Glomerular endothelial cell (primary cell): ENCODE measurements at regions not wholly inside any gene's neighbourhood (a gene's known extent, or its start where the extent isn't known, plus 50 kb on each side); places are given as distances from the start of the nearest gene placed in this dataset.
"Not testable (repeated sequence)": the region's sequence is repeated elsewhere in the genome, so short reads cannot be mapped to it uniquely, and the experiment has no call there.

Experiments used
- DNase-seq: peaks from one replicate; pipeline ENCODE4 v3.0.0-alpha.2; 2011; ENCODE audit warnings: low read depth, low spot score; ENCODE audit errors: extremely low read depth

DNA sequence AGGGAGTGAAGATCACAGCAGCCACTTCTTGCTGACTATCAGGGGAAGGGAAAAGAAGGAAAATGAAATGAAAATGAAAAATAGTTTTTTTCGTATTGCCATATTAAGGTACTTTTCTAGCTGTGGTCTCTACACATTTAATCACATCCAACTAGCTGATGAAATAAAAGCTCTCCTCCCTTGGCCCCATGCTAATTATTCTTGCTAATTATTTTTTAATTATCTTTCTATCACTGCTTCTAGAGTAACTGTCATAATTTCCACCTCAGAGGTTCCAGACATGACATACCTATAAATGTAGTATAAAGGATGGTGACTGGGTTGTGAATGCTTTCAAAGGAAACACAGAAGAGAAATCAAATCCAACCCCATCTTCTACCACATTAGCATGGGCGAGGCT, 334.1 kb upstream of the MAN1A1 start:
- no peak for DNase-seq

DNA sequence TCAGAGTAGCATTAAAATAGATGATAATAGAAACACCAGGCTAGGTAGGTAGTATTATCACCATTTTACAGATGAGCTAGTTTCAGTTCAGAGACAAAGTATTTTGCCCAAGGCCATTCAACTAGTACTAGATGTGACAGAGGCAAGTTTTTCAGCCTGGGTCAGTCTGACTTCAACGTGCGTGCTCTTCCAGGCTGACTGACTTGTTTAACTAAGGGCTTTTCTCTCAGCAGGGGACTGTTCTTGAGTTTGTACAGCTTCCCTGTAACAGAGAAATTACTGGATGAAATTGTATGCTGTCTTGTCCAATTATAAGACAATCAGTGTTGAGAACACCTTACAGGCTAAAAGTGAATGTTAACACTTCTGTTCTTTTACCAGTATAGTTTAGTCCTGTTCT, 333.5 kb upstream of the MAN1A1 start:
- no peak for DNase-seq

DNA sequence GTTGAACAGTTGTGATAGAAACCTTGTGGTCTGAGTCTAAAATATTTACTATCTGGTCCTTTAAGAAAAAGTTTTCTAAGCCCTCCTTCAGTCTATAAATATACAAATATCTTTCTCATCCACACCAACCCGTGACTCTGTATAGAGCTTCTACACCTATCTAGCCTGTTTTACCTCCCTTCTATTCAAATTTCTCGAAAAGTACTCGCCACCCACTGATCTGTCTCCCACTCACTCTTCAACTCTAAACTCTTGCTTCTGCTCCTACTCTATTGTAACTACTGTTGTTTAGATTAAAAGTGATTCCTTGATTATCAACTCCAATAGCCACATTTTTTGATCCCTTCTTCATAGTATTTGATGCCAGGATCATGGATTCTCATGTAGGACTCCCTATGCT, 329.4 kb upstream of the MAN1A1 start:
- DNase-seq: no peak

DNA sequence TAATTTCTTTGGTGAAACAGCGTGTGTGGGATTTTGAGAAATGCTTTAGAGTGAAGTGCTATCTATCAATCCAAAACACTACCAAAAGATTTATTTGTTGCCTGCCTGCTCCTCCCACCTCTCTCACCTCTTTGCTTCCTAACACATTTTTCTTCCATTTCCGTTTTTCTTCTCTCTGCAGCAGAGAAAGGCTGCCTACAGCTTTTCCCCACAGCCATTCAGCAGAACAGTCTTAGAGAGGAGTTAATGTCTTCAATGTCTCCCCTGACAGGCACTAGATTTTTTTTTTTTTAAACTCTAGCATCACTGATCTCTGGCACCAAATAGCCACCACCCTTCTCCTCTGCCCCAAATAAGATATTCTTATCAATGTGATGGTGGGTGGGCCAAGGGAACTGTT, 327.8 kb upstream of the MAN1A1 start:
- DNase-seq: no peak

DNA sequence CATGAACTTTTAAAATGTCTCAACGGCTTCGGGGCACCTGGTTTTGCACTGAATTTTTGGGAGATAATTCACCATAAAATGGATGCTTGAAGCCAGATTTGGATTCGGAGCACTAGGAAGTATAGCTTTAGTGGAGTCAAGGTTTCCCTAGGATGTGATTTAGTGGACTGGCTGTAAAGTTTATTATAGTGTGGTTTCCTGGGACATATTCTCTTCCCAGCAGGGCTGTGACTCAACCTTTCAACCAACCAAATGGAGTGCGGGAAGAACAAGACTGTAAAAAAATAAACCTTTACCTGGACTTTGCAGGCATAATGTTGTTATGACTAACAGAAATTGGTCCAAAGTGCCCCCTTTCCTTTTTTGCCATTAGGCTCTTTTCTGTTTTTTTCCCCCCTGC, 327.4 kb upstream of the MAN1A1 start:
- no peak for DNase-seq

DNA sequence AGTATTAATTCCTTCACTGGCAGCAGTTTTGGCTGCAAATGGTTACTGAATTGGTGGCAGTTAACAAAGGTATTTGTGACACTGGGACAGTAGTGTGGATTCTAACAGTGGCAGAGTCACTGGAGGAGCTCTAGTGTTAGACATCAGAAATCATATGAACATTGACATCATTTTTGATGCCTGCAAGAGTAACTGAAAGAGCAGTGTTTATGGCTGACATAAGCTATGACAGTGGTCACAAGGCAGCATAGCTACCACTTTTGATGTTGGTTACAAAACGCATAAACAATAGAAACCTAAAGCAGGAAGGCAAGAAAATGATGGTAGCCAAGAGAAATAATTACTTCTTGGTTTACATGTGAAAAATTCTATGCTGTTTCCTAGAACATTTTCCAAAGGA, 326.7 kb upstream of the MAN1A1 start:
- no peak for DNase-seq

DNA sequence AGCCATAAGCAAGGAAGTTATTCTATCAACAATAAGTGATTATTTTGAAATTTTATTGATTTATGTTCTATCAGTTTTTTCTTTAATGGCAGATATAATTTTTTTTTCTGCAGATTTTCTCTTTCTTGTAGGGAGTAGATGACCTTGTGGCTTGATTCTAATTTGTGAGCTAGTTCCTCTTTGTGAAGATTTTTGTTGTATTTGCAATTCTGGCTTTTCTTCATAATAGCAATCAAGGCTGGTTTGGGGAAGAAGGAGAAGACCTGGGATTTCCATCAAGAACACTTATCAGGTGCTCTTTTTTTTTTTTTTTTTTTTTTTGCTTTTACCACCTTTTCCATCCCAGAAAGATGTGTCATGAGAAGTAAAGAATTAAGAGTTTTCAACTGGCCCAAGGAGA, 324.2 kb upstream of the MAN1A1 start:
- no peak for DNase-seq

DNA sequence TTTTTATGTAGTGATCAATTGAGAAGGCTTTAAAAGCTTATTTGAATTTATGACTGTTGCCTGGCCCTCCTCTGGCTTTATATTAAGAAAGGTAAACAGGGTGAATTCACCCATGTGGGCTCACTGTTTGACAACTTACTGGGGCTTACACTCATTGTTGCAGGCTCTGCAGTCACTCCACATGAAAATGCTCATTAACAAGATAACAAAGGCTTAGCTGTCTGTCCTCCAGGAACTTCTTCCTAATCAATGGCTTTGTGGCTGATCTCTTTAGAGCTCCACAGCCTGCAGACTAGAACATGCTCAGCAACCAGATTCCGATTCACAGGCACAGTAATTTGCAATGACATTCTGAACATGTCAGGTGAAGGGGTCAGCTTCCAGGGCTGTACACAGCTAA, 323.2 kb upstream of the MAN1A1 start:
- DNase-seq: no peak

DNA sequence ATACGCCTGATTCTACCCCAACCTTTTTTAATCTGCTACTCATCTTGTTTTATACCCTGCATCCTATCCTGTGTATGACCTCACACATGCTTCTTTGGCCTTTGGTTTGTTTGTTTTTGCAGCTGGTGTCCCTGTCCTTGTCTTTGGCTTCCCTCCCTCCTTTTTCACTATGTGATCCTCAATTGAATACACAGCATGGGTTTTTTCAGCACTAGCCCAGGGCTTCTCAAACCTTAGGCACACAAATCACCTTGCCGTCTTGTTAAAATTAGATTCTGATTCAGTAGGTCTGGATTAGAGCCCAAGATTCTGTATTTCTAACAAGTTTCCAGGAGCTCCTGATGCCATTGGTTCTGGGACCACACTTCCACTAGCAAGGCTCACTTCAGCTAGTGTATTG, 321.5 kb upstream of the MAN1A1 start:
- no peak for DNase-seq

DNA sequence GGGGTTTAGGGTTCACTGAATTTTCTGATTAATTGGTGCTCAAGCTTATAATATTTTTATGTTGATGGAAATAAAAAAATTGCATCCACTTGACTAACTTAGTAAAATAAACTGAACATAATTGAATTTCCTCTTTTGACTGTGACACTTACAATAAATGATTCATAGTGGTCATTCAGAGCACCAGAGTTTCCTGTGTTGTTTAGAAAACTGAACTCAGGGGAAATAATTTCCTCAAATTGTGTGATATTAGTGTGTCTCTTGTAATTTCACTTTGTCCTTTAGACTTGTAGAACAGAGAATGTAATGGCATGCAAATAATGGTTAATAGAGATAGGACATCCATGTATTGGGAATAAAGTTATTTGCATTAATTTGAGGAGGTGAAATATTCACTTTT, 319.7 kb upstream of the MAN1A1 start:
- DNase-seq: no peak

DNA sequence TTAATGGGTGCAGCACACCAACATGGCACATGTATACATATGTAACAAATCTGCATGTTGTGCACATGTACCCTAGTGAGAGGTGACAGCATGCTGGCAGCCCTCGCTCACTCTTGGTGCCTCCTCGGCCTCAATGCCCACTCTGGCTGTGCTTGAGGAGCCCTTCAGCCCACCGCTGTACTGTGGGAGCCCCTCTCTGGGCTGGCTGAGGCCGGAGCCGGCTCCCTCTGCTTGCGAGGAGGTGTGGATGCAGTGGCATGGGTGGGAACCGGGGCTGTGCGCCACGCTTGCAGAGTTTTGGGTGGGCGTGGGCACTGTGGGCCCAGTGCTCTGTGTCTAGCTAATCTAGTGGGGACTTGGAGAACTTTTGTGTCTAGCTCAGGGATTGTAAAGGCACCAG, 315.9 kb upstream of the MAN1A1 start:
- not testable (repeated sequence) for DNase-seq

DNA sequence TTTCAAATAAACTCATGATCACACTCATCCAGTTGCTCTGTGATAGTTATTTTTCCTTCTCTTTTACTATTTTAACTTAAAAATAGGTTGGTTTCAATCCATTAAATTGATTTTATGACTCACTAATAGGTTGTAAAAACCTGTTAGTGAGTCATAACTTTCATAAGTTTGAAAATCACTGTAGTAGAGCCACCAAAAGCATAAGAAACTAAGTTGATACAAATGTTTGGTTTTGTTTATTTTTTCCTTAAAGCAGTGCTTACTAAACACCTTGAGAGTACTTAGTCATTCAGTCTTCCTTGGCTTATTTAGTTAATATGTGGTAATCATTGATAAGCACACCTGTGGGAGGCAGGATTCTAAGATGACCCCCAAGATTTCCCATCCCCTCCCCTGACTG, 312.1 kb upstream of the MAN1A1 start:
- DNase-seq: no peak

DNA sequence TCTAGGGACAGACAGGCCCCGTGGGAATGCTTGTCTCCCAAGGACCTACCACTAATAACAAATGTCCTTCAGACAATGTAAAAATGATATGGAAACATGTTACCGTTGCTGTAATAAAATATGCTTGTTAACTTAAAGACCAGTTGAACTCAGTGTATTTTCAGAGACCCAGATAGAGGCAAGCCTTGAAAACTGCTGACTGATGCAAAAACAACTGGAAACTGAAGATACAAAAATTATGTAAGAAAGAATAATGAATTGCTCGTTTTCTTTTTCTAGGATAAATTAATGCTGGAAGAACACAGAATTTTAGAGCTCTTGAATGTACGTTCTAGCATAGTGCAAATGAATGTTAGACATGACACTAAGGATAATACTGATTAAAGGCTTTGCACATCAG, 311.5 kb upstream of the MAN1A1 start:
- DNase-seq: no peak

DNA sequence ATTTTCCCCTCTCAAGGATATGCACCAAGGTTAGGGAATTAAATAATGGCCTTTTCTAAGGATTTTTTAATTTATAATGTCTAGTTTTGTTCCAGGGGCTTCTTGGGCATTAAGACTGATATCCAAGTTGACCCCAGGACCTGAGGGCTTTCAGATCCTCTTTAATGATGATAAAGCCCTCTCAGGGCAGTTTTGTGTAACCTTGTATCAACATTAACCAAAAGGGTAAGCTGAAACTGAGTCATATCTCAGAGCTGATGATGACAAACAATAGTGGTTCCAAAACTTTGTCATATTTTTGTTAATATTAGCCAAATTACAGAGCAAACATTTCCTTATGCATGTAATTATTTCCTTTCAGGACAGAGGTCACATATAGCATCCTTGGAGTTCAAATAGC, 309.4 kb upstream of the MAN1A1 start:
- no peak for DNase-seq

DNA sequence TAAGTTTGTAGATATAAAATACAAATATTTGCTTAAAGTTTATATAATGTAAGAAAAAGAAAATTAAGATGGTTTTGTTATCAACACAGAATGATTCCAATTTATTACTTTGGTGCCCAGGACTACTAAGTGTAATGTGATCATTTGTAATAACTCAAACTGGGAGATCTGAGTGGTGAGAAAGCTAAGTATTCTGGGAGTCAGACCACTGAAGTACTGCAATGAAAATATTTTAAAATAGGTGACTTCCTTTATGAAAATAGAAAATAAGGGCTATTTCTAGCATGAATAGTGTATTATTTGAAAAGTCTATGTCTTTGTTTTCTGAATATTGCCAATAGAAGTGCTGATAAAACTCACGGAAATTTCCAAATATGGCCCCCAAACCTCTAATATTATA, 305.6 kb upstream of the MAN1A1 start:
- DNase-seq: no peak

DNA sequence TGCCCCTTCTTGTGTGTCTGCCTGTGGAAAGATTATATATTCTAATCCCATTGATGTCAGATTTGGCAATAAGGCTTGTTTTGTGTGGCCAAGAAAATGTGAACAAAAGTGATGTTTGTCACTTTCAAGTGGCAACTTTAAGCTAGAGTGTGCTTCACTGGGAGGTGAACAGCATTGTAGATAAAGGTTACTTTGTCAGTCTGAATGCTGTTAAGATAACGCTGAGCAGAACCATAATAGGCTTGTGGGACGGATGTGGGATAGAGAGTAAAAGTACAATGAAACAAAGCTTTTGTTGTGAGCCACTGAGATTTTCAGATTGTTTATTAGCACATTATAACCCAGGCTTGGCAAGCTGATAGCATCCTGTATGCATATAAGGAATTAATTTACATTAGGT, 303.8 kb upstream of the MAN1A1 start:
- no peak for DNase-seq

DNA sequence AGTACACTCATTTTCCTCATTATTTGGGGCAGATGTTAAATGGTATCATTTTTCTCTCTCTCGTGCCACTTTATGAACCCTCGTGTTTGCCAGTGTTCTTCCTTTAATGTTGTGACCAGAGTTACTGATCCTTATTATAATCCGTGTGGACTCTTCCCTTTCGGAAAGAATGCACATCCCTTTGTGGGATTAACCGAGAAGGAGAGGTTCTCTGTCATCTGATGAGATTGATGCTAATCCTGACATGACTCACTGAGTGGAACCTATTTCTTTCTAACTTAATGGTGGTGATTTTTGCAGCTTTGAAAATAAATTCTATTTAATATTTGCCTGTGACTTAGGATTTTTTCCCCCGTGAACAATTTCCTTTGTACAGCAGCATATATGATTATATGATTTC, 300.0 kb upstream of the MAN1A1 start:
- DNase-seq: no peak

DNA sequence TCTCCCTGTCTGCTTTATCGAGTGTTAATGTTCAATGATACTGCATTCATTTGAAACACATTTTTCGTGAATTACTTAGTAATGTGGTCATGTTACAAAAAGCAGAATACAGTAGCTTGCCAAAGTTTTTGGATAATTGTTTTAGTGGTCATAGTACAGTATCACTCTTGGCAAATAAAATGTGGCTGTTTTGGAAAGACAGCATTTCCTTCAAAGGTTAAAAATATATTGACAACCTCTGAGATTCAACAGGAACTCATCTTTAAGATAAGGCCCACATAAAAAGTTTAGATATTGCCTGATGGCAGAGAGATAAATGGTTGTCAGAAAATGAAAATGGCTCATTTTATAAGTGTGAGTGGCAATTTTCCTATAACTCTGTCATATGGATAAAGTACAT, 297.7 kb upstream of the MAN1A1 start:
- DNase-seq: no peak

DNA sequence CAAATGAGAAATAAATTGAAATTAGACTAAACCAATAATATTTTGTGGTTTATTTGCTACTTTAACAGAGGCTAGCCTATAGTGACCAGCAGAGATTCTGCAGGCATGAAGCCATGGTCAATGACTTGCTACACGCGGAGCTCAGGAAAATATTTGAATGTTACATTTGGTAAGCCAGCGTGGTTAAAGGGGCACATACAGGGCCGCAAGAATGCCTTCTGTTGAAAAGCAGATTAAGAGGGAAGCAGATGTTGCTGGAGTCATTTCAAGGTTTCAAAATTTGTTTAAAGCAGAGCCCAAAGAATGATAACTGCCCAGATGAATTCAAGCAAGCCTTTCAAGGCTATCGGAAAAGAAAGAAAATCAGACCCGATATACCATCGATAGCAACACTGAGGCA, 294.3 kb upstream of the MAN1A1 start:
- DNase-seq: no peak

DNA sequence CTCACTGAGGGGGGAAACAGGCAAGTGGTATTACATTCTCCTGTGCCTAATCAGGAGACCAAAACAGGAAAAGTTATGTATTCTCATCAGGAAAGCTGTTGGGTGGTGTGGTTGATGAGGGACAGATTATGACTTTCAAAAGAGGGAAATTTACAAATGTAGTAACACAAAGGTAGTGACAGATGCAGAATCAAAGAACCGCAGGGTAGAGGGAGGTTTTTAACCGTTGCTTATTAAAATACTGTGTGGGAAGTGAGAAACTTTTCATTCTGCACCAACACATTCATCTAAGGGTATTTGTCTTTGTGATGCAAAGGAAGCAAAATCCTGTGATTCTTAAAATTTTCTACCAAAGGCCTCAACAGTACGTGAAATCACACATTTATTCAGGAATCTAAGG, 288.2 kb upstream of the MAN1A1 start:
- DNase-seq: no peak

DNA sequence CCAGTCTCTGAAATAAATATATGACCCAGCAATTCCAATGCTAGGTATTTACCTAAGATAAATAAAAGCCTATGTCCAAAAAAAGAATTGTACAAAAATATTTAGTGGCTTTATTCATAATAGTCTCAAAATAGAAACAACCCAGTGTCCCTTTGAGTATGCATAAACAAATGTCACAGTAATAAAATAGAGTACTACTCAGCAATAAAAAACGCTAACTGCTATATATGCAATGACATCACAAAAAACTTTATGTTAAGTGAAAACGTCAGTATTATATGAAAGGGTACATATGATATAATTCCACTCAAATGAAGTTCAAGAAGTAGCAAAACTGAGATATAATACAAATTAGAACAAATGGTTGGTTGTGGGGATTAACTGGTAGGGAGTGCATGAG, 286.5 kb upstream of the MAN1A1 start:
- DNase-seq: no peak

DNA sequence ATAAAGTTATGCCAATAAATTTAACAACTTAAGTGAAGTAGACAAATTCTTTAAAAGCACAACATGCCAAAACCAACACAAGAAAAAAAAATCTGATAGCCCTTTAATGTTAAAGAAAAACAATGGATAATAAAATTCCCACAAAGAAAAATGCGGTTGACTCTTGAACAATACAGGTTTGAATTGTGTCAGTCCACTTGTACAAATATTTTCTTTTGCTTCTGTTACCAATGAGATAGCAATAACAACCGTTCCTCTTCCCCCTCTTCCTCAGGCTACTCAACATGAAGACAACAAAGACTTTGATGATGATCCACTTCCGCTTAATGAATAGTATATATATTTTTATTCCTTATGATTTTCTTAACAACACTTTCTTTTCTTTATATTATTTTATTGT, 283.9 kb upstream of the MAN1A1 start:
- DNase-seq: no peak

DNA sequence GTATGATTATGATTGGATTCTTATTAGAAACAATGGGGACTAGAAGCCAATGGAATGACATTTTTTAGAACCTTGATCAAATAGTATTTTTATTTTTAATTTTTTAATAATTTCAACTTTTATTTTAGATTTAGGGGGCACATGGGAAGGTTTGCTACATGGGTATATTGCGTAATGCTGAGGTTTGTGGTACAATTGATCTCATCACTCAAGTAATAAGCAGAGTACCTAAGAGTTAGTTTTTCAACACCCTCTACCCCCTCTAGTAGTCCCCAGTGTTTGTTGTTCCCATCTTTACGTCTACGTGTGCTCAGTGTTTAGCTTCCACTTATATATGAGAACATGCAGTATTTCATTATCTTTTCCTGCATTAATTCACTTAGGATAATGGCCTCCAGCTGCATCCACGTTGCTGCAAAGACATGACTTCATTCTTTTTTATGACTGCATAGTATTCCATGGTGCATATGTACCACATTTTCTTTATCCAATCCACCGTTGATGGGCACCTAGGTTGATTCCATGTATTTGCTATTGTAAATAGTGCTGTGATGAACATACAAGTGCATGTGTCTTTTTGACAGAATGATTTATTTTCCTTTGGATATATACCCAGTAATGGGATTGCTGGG, 281.1 kb upstream of the MAN1A1 start:
- no peak for DNase-seq
